ENCODE measurements at regions not wholly inside any gene's neighbourhood (a gene's known extent, or its start where the extent isn't known, plus 50 kb on each side); places are given as distances from the start of the nearest gene placed in this dataset. TPM values are rescaled to one million over a fixed set of nuclear protein-coding genes. Genes with fewer than 3 reads are reported as not detected.

Small RNA genes in the stretch of these regions (small RNA-seq; reads per million reads assigned to genes)
- not detected for gene RN7SL727P
